ENCODE measurements at regions not wholly inside any gene's neighbourhood (a gene's known extent, or its start where the extent isn't known, plus 50 kb on each side); places are given as distances from the start of the nearest gene placed in this dataset.

- intact Hi-C loops (cut with DNase I), result no loop called here
- Histone ChIP-seq H3K36me3 (ENCODE audit: insufficient read depth in 1 of 2, low read depth in 1 of 2) (no peaks in the 10 kb centered on the region), H3K27ac (no peak overlapping the region), H3K27me3 (ENCODE audit: insufficient read depth in 3 of 3, low read length in 2 of 3) (peaks cover 0 to 2% (median 0%) of the 10 kb centered on the region in 3 donors), H3K4me1 (no peaks in the 10 kb centered on the region), H3K4me3 (no peak overlapping the region), H3K9me3 (no peaks in the 10 kb centered on the region)
- DNase-seq (no peak), ATAC-seq (no peak)
- 66 to 70% (median 67%) methylated on average over 6 of the region's 6 CpGs for WGBS, 3 donors
- TF ChIP-seq CTCF (IDR thresholded peaks at IDR 0.05), result no peak
Observed at GRCh38 chr10:129111922-129112321, 355.1 kb upstream of the MGMT start.

GRCh38 chr10:129114588-129114987 lies 352.5 kb upstream of the MGMT start:
- Histone ChIP-seq H3K36me3 (ENCODE audit: insufficient read depth in 1 of 2, low read depth in 1 of 2) (no peaks in the 10 kb centered on the region), H3K4me1 (no peaks in the 10 kb centered on the region), H3K4me3 (no peak overlapping the region), H3K27me3 (ENCODE audit: insufficient read depth in 3 of 3, low read length in 2 of 3) (peaks cover 0 to 2% (median 0%) of the 10 kb centered on the region in 3 donors), H3K9me3 (no peaks in the 10 kb centered on the region), H3K27ac (no peak overlapping the region)
- intact Hi-C loops (cut with DNase I), result no loop called here
- ATAC-seq (no peak), DNase-seq (no peak)
- 88 to 89% (median 89%) methylated on average over 10 of the region's 10 CpGs for WGBS, 3 donors
- TF ChIP-seq CTCF (IDR thresholded peaks at IDR 0.05), result no peak

DNA sequence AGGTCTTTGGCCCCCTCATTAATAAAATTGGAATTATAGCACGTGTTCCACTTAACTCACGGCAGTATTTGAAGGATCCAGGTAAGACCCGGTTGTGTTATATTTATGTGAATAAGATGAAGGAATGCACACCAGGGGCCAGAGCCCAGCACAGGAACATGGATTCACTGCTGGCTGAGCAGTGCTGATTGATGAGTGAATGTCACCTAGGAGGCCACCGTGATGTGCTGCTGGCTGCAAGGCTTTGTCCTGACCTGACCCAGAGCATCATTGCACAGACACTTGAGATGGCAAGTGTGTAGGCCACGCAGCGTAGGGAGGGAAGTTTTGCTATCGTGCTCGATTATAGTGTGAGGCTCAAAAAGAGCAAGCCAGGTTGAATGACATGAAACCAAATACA lies 350.7 kb upstream of the MGMT start:
- WGBS, 3 donors, result 72 to 76% (median 73%) methylated on average over 8 of the region's 8 CpGs
- intact Hi-C loops (cut with DNase I), result no loop called here
- DNase-seq (no peak), ATAC-seq (no peak)
- H3K4me3 ChIP-seq, result no peak overlapping the region
- no peak overlapping the region for H3K27ac ChIP-seq
- peaks cover 0 to 2% (median 0%) of the 10 kb centered on the region in 3 donors for H3K27me3 ChIP-seq (ENCODE audit: insufficient read depth in 3 of 3, low read length in 2 of 3)
- no peak for TF ChIP-seq CTCF (IDR thresholded peaks at IDR 0.05)
- H3K9me3 ChIP-seq, result no peaks in the 10 kb centered on the region
- H3K36me3 ChIP-seq (ENCODE audit: insufficient read depth in 1 of 2, low read depth in 1 of 2), result no peaks in the 10 kb centered on the region
- H3K4me1 ChIP-seq, result no peaks in the 10 kb centered on the region

DNA sequence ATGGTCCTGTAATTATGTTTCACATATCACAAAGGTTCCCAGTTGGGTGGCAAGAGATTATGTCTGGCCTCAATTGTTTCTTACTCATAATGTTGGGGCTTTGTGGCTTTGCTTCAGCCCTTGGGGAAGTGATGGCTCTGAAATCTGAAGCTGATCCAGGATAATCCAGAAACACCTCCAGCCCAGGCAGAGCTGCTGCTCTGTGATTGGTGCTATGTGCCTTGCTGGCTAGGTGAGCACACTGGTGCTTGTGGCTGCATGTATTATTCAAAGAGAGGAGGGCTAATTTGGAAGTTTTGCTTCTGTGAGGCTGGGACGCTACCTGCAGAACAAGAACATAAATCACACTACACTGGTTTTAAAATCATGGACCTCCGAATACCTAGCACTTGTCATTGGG lies 346.6 kb upstream of the MGMT start:
- Histone ChIP-seq H3K4me1 (no peaks in the 10 kb centered on the region), H3K4me3 (no peak overlapping the region), H3K9me3 (no peaks in the 10 kb centered on the region), H3K27me3 (ENCODE audit: insufficient read depth in 3 of 3, low read length in 2 of 3) (no peaks in the 10 kb centered on the region), H3K36me3 (ENCODE audit: insufficient read depth in 1 of 2, low read depth in 1 of 2) (no peaks in the 10 kb centered on the region), H3K27ac (no peak overlapping the region)
- DNase-seq (no peak), ATAC-seq (no peak)
- TF ChIP-seq CTCF (IDR thresholded peaks at IDR 0.05), result no peak
- intact Hi-C loops (cut with DNase I), result no loop called here
- 49 to 50% (median 50%) methylated on average over 2 of the region's 2 CpGs for WGBS, 3 donors

- no peaks in the 10 kb centered on the region for H3K27me3 ChIP-seq (ENCODE audit: insufficient read depth in 3 of 3, low read length in 2 of 3)
- ATAC-seq, result no peak
- intact Hi-C loops (cut with DNase I), result no loop called here
- H3K4me3 ChIP-seq, result no peak overlapping the region
- no peaks in the 10 kb centered on the region for H3K9me3 ChIP-seq
- 89 to 94% (median 92%) methylated on average over 3 of the region's 3 CpGs for WGBS, 3 donors
- DNase-seq, result no peak
- TF ChIP-seq CTCF (IDR thresholded peaks at IDR 0.05), result no peak
- no peak overlapping the region for H3K27ac ChIP-seq
- no peaks in the 10 kb centered on the region for H3K36me3 ChIP-seq (ENCODE audit: insufficient read depth in 1 of 2, low read depth in 1 of 2)
- no peaks in the 10 kb centered on the region for H3K4me1 ChIP-seq
Observed at GRCh38 chr10:129122846-129123245, 344.2 kb upstream of the MGMT start.
